GM12891 (cell line): ENCODE measurements at regions not wholly inside any gene's neighbourhood (a gene's known extent, or its start where the extent isn't known, plus 50 kb on each side); places are given as distances from the start of the nearest gene placed in this dataset.
A peak's percentile ranks its signal among the peaks of the same experiment; 100 is the strongest.
"Not testable (repeated sequence)": the region's sequence is repeated elsewhere in the genome, so short reads cannot be mapped to it uniquely, and the experiment has no call there.

Experiments used
- DNase-seq: peaks from one replicate; pipeline ENCODE4 v3.0.0; 2011; ENCODE audit warnings: low spot score; ENCODE audit not compliant: insufficient read length
- FAIRE-seq: peaks from 2 replicates; lab custom pipeline; 2011; peaks lifted over from hg19 to GRCh38; lab: Jason Lieb, UNC
- PAX5 ChIP-seq: IDR thresholded peaks from 2 replicates; pipeline ENCODE4 v1.6.1; 2011; ENCODE audit warnings: low read length, moderate library complexity, mild to moderate bottlenecking; ENCODE audit not compliant: insufficient read depth, severe bottlenecking
- POLR2A ChIP-seq: IDR thresholded peaks from 2 replicates; pipeline ENCODE4 v1.6.1; 2011; ENCODE audit warnings: low read depth, low read length, control low read depth
- POLR2AphosphoS5 ChIP-seq: IDR thresholded peaks from 2 replicates; pipeline ENCODE4 v1.6.1; 2011; ENCODE audit warnings: low read depth, low read length, control low read depth
- POU2F2 ChIP-seq: IDR thresholded peaks from 2 replicates; pipeline ENCODE4 v1.6.1; 2011; ENCODE audit warnings: low read depth, mild to moderate bottlenecking, control low read depth, low read length, moderate library complexity
- SPI1 ChIP-seq: IDR thresholded peaks from 2 replicates; pipeline ENCODE4 v1.6.1; 2011; ENCODE audit warnings: low read depth, low read length, control low read depth
- TAF1 ChIP-seq: IDR thresholded peaks from 2 replicates; pipeline ENCODE4 v1.6.1; 2011; ENCODE audit warnings: low read depth, low read length, control low read depth

GRCh38 chr2:2581331-2582159 is 250.5 kb upstream of the MYT1L start:
- FAIRE-seq (no peak), DNase-seq (no peak)
- no peak for TF ChIP-seq TAF1

GRCh38 chr2:2580841-2581240 is 249.8 kb upstream of the MYT1L start:
- not testable (repeated sequence) for FAIRE-seq, DNase-seq

GRCh38 chr2:2580341-2580740 is 249.3 kb upstream of the MYT1L start:
- TF ChIP-seq POLR2AphosphoS5 (no peak), SPI1 (no peak), POU2F2 (no peak), POLR2A (no peak), TAF1 (no peak), PAX5 (no peak)
- DNase-seq (no peak), FAIRE-seq (no peak)

DNA sequence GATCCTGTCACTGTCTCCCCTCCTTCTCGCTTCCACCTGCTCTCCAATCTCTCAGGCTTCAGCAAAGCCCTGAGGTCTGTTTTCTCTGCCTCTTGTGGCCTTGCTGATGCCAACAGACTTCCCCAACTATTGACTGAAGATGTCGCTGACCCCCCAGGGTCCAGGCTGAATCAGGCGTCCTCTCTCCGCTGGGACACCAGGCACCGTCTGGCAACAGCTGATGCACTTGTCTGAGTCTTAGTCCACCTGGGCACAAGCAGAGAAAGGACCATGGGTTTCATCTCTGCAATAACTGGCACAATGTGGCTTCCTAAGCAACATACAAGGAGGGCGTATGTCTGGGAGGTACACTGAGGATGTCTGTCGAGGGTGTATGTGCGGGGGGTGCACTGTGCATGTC is 248.7 kb upstream of the MYT1L start:
- DNase-seq (no peak), FAIRE-seq (no peak)
- TF ChIP-seq SPI1 (no peak), POLR2AphosphoS5 (no peak), TAF1 (no peak), POU2F2 (no peak)

DNA sequence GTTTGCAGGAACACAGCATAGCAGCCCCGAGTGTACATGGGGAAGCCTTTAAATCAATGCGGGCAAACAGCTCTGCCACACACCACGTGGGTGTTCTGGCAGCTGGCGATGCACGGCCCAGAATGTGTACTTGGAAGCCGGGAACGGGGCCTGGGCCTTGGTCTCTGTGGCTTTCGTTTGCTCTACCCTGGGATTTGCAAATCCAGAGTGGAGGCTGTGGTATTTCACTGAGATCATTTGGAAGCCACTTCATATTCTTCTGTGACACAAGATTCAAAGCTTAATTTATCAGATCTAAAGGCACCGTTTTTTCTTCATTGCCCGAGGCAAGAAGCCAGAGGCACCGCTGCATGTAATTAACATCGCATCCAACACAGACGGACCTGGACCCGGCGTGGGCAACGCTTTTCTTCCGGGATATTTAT is 246.3 kb upstream of the MYT1L start:
- no peak for FAIRE-seq
- TF ChIP-seq SPI1 (no peak), POLR2A (no peak), PAX5 (no peak), POLR2AphosphoS5 (no peak), TAF1 (no peak), POU2F2 (no peak)
- no peak for DNase-seq

- FAIRE-seq (no peak), DNase-seq (no peak)
- TF ChIP-seq PAX5 (no peak), SPI1 (no peak), POLR2AphosphoS5 (no peak), POU2F2 (no peak), TAF1 (no peak), POLR2A (no peak)
Measured at GRCh38 chr2:2575870-2576386, 244.9 kb upstream of the MYT1L start.

DNA sequence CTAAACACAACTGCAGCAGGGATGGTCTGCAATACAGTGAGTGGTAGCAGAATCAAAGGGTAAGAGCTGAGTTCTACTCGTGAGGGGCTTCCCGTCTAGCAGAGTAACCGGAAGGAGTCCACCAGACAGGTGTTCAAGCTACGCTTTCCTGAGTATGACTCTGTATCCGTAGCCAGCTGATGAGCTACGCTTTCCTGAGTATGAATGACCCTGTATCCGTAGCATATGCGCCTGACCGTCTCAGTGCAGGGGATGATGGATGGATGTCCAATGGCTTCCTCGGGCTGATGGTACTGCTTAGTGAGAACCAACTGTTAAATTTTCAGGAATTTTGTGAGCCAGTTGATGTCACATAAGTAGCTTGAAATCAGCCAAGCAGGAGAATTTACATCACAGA is 244.1 kb upstream of the MYT1L start:
- DNase-seq: no peak
- TF ChIP-seq PAX5 (no peak), TAF1 (no peak), POLR2AphosphoS5 (no peak), POLR2A (no peak), POU2F2 (no peak), SPI1 (no peak)

GRCh38 chr2:2574401-2575180 is 243.5 kb upstream of the MYT1L start:
- FAIRE-seq: no peak

More for the DNA sequence above, 244.1 kb upstream of the MYT1L start:
- no peak for FAIRE-seq

GRCh38 chr2:2573658-2574293 is 242.7 kb upstream of the MYT1L start:
- no peak for DNase-seq
- no peak for TF ChIP-seq POU2F2
- no peak for TF ChIP-seq POLR2A
- TF ChIP-seq PAX5: no peak
- TF ChIP-seq SPI1: no peak
- TF ChIP-seq TAF1: no peak
- TF ChIP-seq POLR2AphosphoS5: no peak

More at GRCh38 chr2:2574401-2575180, 243.5 kb upstream of the MYT1L start:
- DNase-seq: no peak
- TF ChIP-seq PAX5: no peak
- TF ChIP-seq POLR2A: no peak
- no peak for TF ChIP-seq SPI1
- no peak for TF ChIP-seq POLR2AphosphoS5
- TF ChIP-seq TAF1: no peak
- no peak for TF ChIP-seq POU2F2

DNA sequence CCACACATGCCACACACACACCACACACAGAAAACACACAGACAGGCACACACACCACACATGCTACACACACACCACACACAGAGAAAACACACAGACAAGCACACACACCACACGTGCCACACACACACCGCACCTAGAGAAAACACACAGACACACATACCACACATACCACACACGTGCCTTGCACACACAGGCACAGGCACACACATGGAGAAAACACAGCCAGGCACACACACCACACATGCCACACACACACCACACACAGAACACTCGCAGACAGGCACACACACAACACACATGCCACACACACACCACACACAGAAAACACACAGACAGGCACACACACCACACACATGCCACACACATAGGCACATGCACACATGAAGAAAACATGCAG is 242.1 kb upstream of the MYT1L start:
- TF ChIP-seq POLR2AphosphoS5 (no peak), POU2F2 (no peak), PAX5 (no peak), SPI1 (no peak), POLR2A (no peak), TAF1 (no peak)
- DNase-seq (no peak), FAIRE-seq (no peak)

More at GRCh38 chr2:2573658-2574293, 242.7 kb upstream of the MYT1L start:
- peak; percentile 73 for FAIRE-seq
